Activated CD8-positive, alpha-beta T cell treated with anti-CD3 and anti-CD28 coated beads, Interleukin-2, amount 10 ng/mL, durations not matched to agents 7 days and 5 days (primary cell): ENCODE measurements at regions not wholly inside any gene's neighbourhood (a gene's known extent, or its start where the extent isn't known, plus 50 kb on each side); places are given as distances from the start of the nearest gene placed in this dataset.

Experiments
- ATAC-seq: fragments of 150-1000 bp; cut with Tn5 transposase; one replicate; pipeline ENCODE4 v1.10.0; 2021; ENCODE audit warnings: moderate library complexity
- CTCF ChIA-PET: fragments of 350-600 bp; sonication (Branson Sonifier 250); formaldehyde crosslinking; loops from one replicate; lab custom pipeline; 2021; ENCODE audit warnings: antibody characterized with exemption; lab: Charles Lee
- POLR2A ChIA-PET: fragments of 350-600 bp; sonication (Branson Sonifier 250); formaldehyde crosslinking; loops from one replicate; lab custom pipeline; 2021; ENCODE audit warnings: antibody characterized with exemption; lab: Charles Lee
- DNase-seq: peaks from one replicate; pipeline ENCODE4 v3.0.0-alpha.2; 2020
- H3K27ac Mint-ChIP-seq: one replicate; pipeline ENCODE4 v1.8.0; 2021; ENCODE audit warnings: mild to moderate bottlenecking, mixed read lengths
- H3K27me3 Mint-ChIP-seq: one replicate; pipeline ENCODE4 v1.8.0; 2021; ENCODE audit warnings: low read depth, mixed read lengths
- H3K36me3 Mint-ChIP-seq: one replicate; pipeline ENCODE4 v1.8.0; 2021; ENCODE audit warnings: low read depth, mixed read lengths
- H3K4me1 Mint-ChIP-seq: one replicate; pipeline ENCODE4 v1.8.0; 2021; ENCODE audit warnings: low read depth, mixed read lengths
- H3K4me3 Mint-ChIP-seq: one replicate; pipeline ENCODE4 v1.8.0; 2021; ENCODE audit warnings: mild to moderate bottlenecking, mixed read lengths
- H3K9me3 Mint-ChIP-seq: one replicate; pipeline ENCODE4 v1.8.0; 2022; ENCODE audit warnings: mixed read lengths; ENCODE audit not compliant: insufficient read depth

GRCh38 chr6:102680413-102680812 is 1286.9 kb downstream of the GRIK2 start:
- DNase-seq: no peak
- H3K27me3 Mint-ChIP-seq: no peaks in the 10 kb centered on the region
- H3K4me1 Mint-ChIP-seq: no peaks in the 10 kb centered on the region
- ATAC-seq: no peak
- no peak overlapping the region for H3K4me3 Mint-ChIP-seq
- no peak overlapping the region for H3K27ac Mint-ChIP-seq
- ChIA-PET CTCF (no interaction called here), POLR2A (no interaction called here)
- peaks cover 5% of the 10 kb centered on the region for H3K9me3 Mint-ChIP-seq
- no peaks in the 10 kb centered on the region for H3K36me3 Mint-ChIP-seq

DNA sequence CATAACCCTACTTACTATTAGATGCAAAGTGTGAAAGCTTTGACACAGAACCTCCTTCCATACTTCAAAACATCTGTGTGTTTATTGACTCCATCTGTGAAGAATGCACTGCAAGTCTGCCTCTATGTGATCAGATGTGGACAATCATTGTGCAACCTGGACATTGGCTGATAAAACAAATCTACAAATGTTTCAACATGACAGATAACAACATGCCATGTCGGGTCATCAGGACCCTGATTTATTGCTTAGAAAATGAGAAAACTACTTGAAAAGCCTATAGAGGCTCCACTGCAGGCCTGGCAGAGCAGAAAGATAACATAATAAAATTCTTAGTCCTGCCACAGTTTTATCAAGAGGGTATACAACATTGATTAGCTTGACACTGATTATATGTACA is 1286.4 kb downstream of the GRIK2 start:
- peaks cover 5% of the 10 kb centered on the region for H3K9me3 Mint-ChIP-seq
- ChIA-PET POLR2A (no interaction called here), CTCF (no interaction called here)
- no peak overlapping the region for H3K4me3 Mint-ChIP-seq
- DNase-seq (no peak), ATAC-seq (no peak)
- no peaks in the 10 kb centered on the region for H3K4me1 Mint-ChIP-seq
- no peaks in the 10 kb centered on the region for H3K36me3 Mint-ChIP-seq
- H3K27ac Mint-ChIP-seq: no peak overlapping the region
- no peaks in the 10 kb centered on the region for H3K27me3 Mint-ChIP-seq

GRCh38 chr6:102677225-102677624 is 1283.7 kb downstream of the GRIK2 start:
- no peaks in the 10 kb centered on the region for H3K27me3 Mint-ChIP-seq
- ChIA-PET CTCF (no interaction called here), POLR2A (no interaction called here)
- no peaks in the 10 kb centered on the region for H3K4me1 Mint-ChIP-seq
- no peak overlapping the region for H3K27ac Mint-ChIP-seq
- no peak for ATAC-seq
- no peaks in the 10 kb centered on the region for H3K36me3 Mint-ChIP-seq
- H3K4me3 Mint-ChIP-seq: no peak overlapping the region
- H3K9me3 Mint-ChIP-seq: peaks cover under 1% of the 10 kb centered on the region
- DNase-seq: no peak

GRCh38 chr6:102670735-102671134 is 1277.2 kb downstream of the GRIK2 start:
- Mint-ChIP-seq H3K4me3 (no peak overlapping the region), H3K4me1 (no peaks in the 10 kb centered on the region), H3K9me3 (no peaks in the 10 kb centered on the region), H3K27ac (no peak overlapping the region), H3K27me3 (no peaks in the 10 kb centered on the region), H3K36me3 (no peaks in the 10 kb centered on the region)
- ATAC-seq (no peak), DNase-seq (no peak)
- CTCF ChIA-PET: no interaction called here
- POLR2A ChIA-PET: no interaction called here

GRCh38 chr6:102662851-102663250 is 1269.3 kb downstream of the GRIK2 start:
- ATAC-seq: no peak
- ChIA-PET CTCF (no interaction called here), POLR2A (no interaction called here)
- no peak overlapping the region for H3K4me3 Mint-ChIP-seq
- H3K27ac Mint-ChIP-seq: no peak overlapping the region
- no peaks in the 10 kb centered on the region for H3K36me3 Mint-ChIP-seq
- H3K27me3 Mint-ChIP-seq: no peaks in the 10 kb centered on the region
- H3K4me1 Mint-ChIP-seq: no peaks in the 10 kb centered on the region
- DNase-seq: no peak
- peaks cover 7% of the 10 kb centered on the region for H3K9me3 Mint-ChIP-seq

- Mint-ChIP-seq H3K27me3 (no peaks in the 10 kb centered on the region), H3K36me3 (no peaks in the 10 kb centered on the region), H3K4me3 (no peak overlapping the region), H3K9me3 (peaks cover 7% of the 10 kb centered on the region), H3K27ac (no peak overlapping the region), H3K4me1 (no peaks in the 10 kb centered on the region)
- CTCF ChIA-PET: no interaction called here
- ATAC-seq (no peak), DNase-seq (no peak)
- POLR2A ChIA-PET: no interaction called here
Observed at GRCh38 chr6:102660303-102660702, 1266.8 kb downstream of the GRIK2 start.

- H3K27me3 Mint-ChIP-seq: no peaks in the 10 kb centered on the region
- H3K27ac Mint-ChIP-seq: no peak overlapping the region
- DNase-seq (no peak), ATAC-seq (no peak)
- H3K36me3 Mint-ChIP-seq: no peaks in the 10 kb centered on the region
- no peaks in the 10 kb centered on the region for H3K4me1 Mint-ChIP-seq
- CTCF ChIA-PET: no interaction called here
- H3K4me3 Mint-ChIP-seq: no peak overlapping the region
- POLR2A ChIA-PET: no interaction called here
- H3K9me3 Mint-ChIP-seq: peaks cover 7% of the 10 kb centered on the region
Observed at GRCh38 chr6:102655823-102656222, 1262.3 kb downstream of the GRIK2 start.

GRCh38 chr6:102641426-102641825 is 1247.9 kb downstream of the GRIK2 start:
- no peak overlapping the region for H3K4me3 Mint-ChIP-seq
- peaks cover 14% of the 10 kb centered on the region for H3K9me3 Mint-ChIP-seq
- no peaks in the 10 kb centered on the region for H3K36me3 Mint-ChIP-seq
- no peaks in the 10 kb centered on the region for H3K4me1 Mint-ChIP-seq
- ChIA-PET POLR2A (no interaction called here), CTCF (no interaction called here)
- ATAC-seq: no peak
- no peak for DNase-seq
- H3K27ac Mint-ChIP-seq: no peak overlapping the region
- H3K27me3 Mint-ChIP-seq: no peaks in the 10 kb centered on the region

GRCh38 chr6:102631921-102632320 is 1238.4 kb downstream of the GRIK2 start:
- H3K27me3 Mint-ChIP-seq: no peaks in the 10 kb centered on the region
- H3K36me3 Mint-ChIP-seq: no peaks in the 10 kb centered on the region
- DNase-seq (no peak), ATAC-seq (no peak)
- ChIA-PET CTCF (no interaction called here), POLR2A (no interaction called here)
- peaks cover 9% of the 10 kb centered on the region for H3K9me3 Mint-ChIP-seq
- no peak overlapping the region for H3K4me3 Mint-ChIP-seq
- no peaks in the 10 kb centered on the region for H3K4me1 Mint-ChIP-seq
- H3K27ac Mint-ChIP-seq: no peak overlapping the region

DNA sequence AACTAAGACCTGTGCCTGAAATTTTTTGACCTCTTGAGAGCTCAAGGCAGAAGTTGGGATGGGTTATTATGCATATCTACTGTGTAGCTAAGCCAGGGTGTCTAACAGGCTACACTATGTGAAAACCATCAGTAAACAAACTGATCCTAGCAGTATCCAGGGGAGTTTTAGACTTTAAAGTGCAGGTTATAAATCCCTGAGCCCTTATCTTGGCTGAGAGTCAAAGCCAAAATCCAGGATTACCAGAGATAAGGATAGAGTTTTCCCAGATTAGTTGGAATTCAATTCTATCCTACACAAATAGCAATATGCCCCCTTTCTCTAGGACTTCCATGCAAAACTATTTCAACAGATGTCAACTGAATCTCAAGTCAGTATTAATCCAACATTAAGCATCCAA is 1229.7 kb downstream of the GRIK2 start:
- Mint-ChIP-seq H3K9me3 (peaks cover 5% of the 10 kb centered on the region), H3K4me3 (no peak overlapping the region), H3K27me3 (no peaks in the 10 kb centered on the region), H3K4me1 (no peaks in the 10 kb centered on the region), H3K27ac (no peak overlapping the region), H3K36me3 (no peaks in the 10 kb centered on the region)
- no peak for ATAC-seq
- CTCF ChIA-PET: no interaction called here
- no peak for DNase-seq
- POLR2A ChIA-PET: no interaction called here

- H3K36me3 Mint-ChIP-seq: no peaks in the 10 kb centered on the region
- no peaks in the 10 kb centered on the region for H3K27me3 Mint-ChIP-seq
- ChIA-PET CTCF (no interaction called here), POLR2A (no interaction called here)
- H3K27ac Mint-ChIP-seq: no peak overlapping the region
- H3K4me3 Mint-ChIP-seq: no peak overlapping the region
- no peaks in the 10 kb centered on the region for H3K9me3 Mint-ChIP-seq
- ATAC-seq (no peak), DNase-seq (no peak)
- no peaks in the 10 kb centered on the region for H3K4me1 Mint-ChIP-seq
Observed at GRCh38 chr6:102619585-102619984, 1226.1 kb downstream of the GRIK2 start.

DNA sequence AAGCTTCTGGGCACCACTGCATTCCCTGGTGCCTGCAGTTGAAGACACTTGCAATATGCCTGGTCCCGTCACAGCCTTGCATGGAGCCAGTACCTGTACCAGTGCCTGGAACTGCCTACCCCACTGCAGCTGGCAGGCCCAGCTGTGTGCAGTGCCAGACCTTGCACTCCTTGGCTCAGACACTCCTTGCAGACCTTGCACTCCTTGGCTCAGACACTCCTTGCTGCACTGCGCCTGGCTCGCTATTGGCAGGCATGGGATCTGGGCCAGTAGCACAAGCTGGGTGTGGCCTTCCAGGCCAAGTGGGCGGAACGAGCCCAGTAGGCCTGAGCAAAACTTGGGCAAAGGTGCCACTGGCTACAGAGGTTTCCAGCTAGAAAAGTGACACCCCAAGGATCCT is 1189.1 kb downstream of the GRIK2 start:
- ChIA-PET POLR2A (no interaction called here), CTCF (no interaction called here)
- Mint-ChIP-seq H3K27ac (no peak overlapping the region), H3K9me3 (no peaks in the 10 kb centered on the region), H3K36me3 (no peaks in the 10 kb centered on the region), H3K4me1 (no peaks in the 10 kb centered on the region), H3K4me3 (no peak overlapping the region), H3K27me3 (no peaks in the 10 kb centered on the region)
- DNase-seq: no peak
- ATAC-seq: no peak

- H3K27ac Mint-ChIP-seq: no peak overlapping the region
- no peaks in the 10 kb centered on the region for H3K4me1 Mint-ChIP-seq
- ChIA-PET POLR2A (no interaction called here), CTCF (no interaction called here)
- H3K4me3 Mint-ChIP-seq: no peak overlapping the region
- no peak for DNase-seq
- no peak for ATAC-seq
- no peaks in the 10 kb centered on the region for H3K9me3 Mint-ChIP-seq
- H3K36me3 Mint-ChIP-seq: no peaks in the 10 kb centered on the region
- no peaks in the 10 kb centered on the region for H3K27me3 Mint-ChIP-seq
Observed at GRCh38 chr6:102581378-102582124, 1188.0 kb downstream of the GRIK2 start.
